HEK293 (cell line): ENCODE measurements at regions not wholly inside any gene's neighbourhood (a gene's known extent, or its start where the extent isn't known, plus 50 kb on each side); places are given as distances from the start of the nearest gene placed in this dataset.

Experiments
- CTCF ChIA-PET: fragments of 350-600 bp; formaldehyde crosslinking; extraction: SDS; loops from one replicate; lab custom pipeline; 2021; ENCODE audit warnings: antibody characterized with exemption; lab: Yijun Ruan, JAX
- POLR2A ChIA-PET: fragments of 300-600 bp; formaldehyde crosslinking; extraction: SDS; loops from one replicate; lab custom pipeline; 2020; ENCODE audit warnings: antibody characterized with exemption, inconsistent platforms; lab: Yijun Ruan, JAX
- H3K27ac ChIP-seq: fragments of 200-500 bp; sonication (Bioruptor generic); 2 replicates; pipeline ENCODE4 v1.5.1; 2014; ENCODE audit warnings: low read depth, low read length, control low read depth, inconsistent platforms; ENCODE audit errors: extremely low read depth
- H3K36me3 ChIP-seq, 2 experiments: fragments of 200-500 bp in 1 of 2; sonication (Bioruptor generic) in 1 of 2; 1 replicate in 1 of 2; 2 replicates in 1 of 2; pipeline ENCODE4 v1.5.1; 2014 to 2017; ENCODE audit warnings: inconsistent platforms in 2 of 2, low read length in 2 of 2; ENCODE audit not compliant: control insufficient read depth in 2 of 2, insufficient read depth in 1 of 2
- H3K4me1 ChIP-seq: fragments of 200-500 bp; sonication (Bioruptor generic); 2 replicates; pipeline ENCODE4 v1.5.1; 2014; ENCODE audit warnings: mild to moderate bottlenecking, low read length, inconsistent platforms; ENCODE audit not compliant: control insufficient read depth, insufficient read depth
- H3K4me3 ChIP-seq: 2 replicates; pipeline ENCODE4 v1.5.1; 2011; ENCODE audit warnings: low read depth, mild to moderate bottlenecking, control low read depth, low read length, moderate library complexity
- H3K9me3 ChIP-seq: fragments of 200-500 bp; sonication (Bioruptor generic); 2 replicates; pipeline ENCODE4 v1.5.1; 2014; ENCODE audit warnings: low read depth, low read length, inconsistent platforms; ENCODE audit not compliant: control insufficient read depth, insufficient read depth
- AEBP2 ChIP-seq: fragments of 450-650 bp; formaldehyde crosslinking; IDR thresholded peaks from 2 replicates; pipeline ENCODE4 v1.5.1; 2016; ENCODE audit warnings: missing biosample characterization, missing genetic modification characterization, borderline replicate concordance
- CTCF ChIP-seq: fragments of 450-650 bp; formaldehyde crosslinking; IDR thresholded peaks from 2 replicates; pipeline ENCODE4 v1.5.1; 2016; ENCODE audit warnings: missing biosample characterization, missing genetic modification characterization
- FEZF1 ChIP-seq: fragments of 450-650 bp; formaldehyde crosslinking; IDR thresholded peaks from 2 replicates; pipeline ENCODE4 v1.5.1; 2016; ENCODE audit warnings: missing biosample characterization, missing genetic modification characterization
- GLI2 ChIP-seq: fragments of 450-650 bp; formaldehyde crosslinking; IDR thresholded peaks from 2 replicates; pipeline ENCODE4; 2017; ENCODE audit warnings: missing biosample characterization, missing genetic modification characterization, low read depth, borderline replicate concordance
- GLI4 ChIP-seq: fragments of 450-650 bp; formaldehyde crosslinking; IDR thresholded peaks from 2 replicates; pipeline ENCODE4 v1.5.1; 2016; ENCODE audit warnings: missing biosample characterization, missing genetic modification characterization
- HOXD13 ChIP-seq: sonication (generic); formaldehyde crosslinking; IDR thresholded peaks from 2 replicates; pipeline ENCODE4 v1.8.0; 2022; ENCODE audit warnings: missing genetic modification reagents, borderline replicate concordance
- INSM2 ChIP-seq: fragments of 450-650 bp; formaldehyde crosslinking; IDR thresholded peaks from 2 replicates; pipeline ENCODE4 v1.5.1; 2016; ENCODE audit warnings: missing biosample characterization, missing genetic modification characterization
- KLF16 ChIP-seq: fragments of 450-650 bp; formaldehyde crosslinking; IDR thresholded peaks from 2 replicates; pipeline ENCODE4 v1.5.1; 2017; ENCODE audit warnings: missing biosample characterization, missing genetic modification characterization
- MYNN ChIP-seq: fragments of 450-650 bp; formaldehyde crosslinking; IDR thresholded peaks from 2 replicates; pipeline ENCODE4 v1.5.1; 2016; ENCODE audit warnings: missing biosample characterization, missing genetic modification characterization, borderline replicate concordance
- SP7 ChIP-seq: fragments of 450-650 bp; formaldehyde crosslinking; IDR thresholded peaks from 2 replicates; pipeline ENCODE4 v1.5.1; 2016; ENCODE audit warnings: missing biosample characterization, missing genetic modification characterization
- ZFP3 ChIP-seq: fragments of 450-650 bp; formaldehyde crosslinking; IDR thresholded peaks from 2 replicates; pipeline ENCODE4 v1.5.1; 2016; ENCODE audit warnings: low read depth, missing biosample characterization, missing genetic modification characterization
- ZNF169 ChIP-seq: fragments of 450-650 bp; formaldehyde crosslinking; IDR thresholded peaks from 2 replicates; pipeline ENCODE4 v1.5.1; 2016; ENCODE audit warnings: missing biosample characterization, missing genetic modification characterization
- ZNF211 ChIP-seq: fragments of 450-650 bp; formaldehyde crosslinking; IDR thresholded peaks from 2 replicates; pipeline ENCODE4 v1.5.1; 2016; ENCODE audit warnings: low read depth, missing biosample characterization, missing genetic modification characterization
- ZNF600 ChIP-seq: fragments of 450-650 bp; formaldehyde crosslinking; IDR thresholded peaks from 2 replicates; pipeline ENCODE4 v1.5.1; 2016; ENCODE audit warnings: missing biosample characterization, missing genetic modification characterization
- ZNF610 ChIP-seq: fragments of 450-650 bp; formaldehyde crosslinking; IDR thresholded peaks from 2 replicates; pipeline ENCODE4 v1.5.1; 2016; ENCODE audit warnings: missing biosample characterization, missing genetic modification characterization, borderline replicate concordance
- ZNF664 ChIP-seq: fragments of 450-650 bp; formaldehyde crosslinking; IDR thresholded peaks from 2 replicates; pipeline ENCODE4 v1.5.1; 2016; ENCODE audit warnings: missing biosample characterization, missing genetic modification characterization
- ZNF704 ChIP-seq: fragments of 450-650 bp; formaldehyde crosslinking; IDR thresholded peaks from 2 replicates; pipeline ENCODE4 v1.5.1; 2016; ENCODE audit warnings: missing biosample characterization, missing genetic modification characterization
- ZNF768 ChIP-seq: fragments of 450-650 bp; formaldehyde crosslinking; IDR thresholded peaks from 2 replicates; pipeline ENCODE4 v1.5.1; 2018; ENCODE audit warnings: missing biosample characterization, mild to moderate bottlenecking, missing genetic modification characterization
- ZNF777 ChIP-seq: fragments of 450-650 bp; formaldehyde crosslinking; IDR thresholded peaks from 2 replicates; pipeline ENCODE4 v1.5.1; 2017; ENCODE audit warnings: missing biosample characterization, missing genetic modification characterization, borderline replicate concordance
- TF ChIP-seq, protein P1 (sequence below): fragments of 450-650 bp; IDR thresholded peaks from 2 replicates; pipeline ENCODE4 v1.5.1; 2018; ENCODE audit warnings: missing biosample characterization, missing genetic modification characterization
- TF ChIP-seq, protein P2 (sequence below): fragments of 450-650 bp; formaldehyde crosslinking; IDR thresholded peaks from 2 replicates; pipeline ENCODE4 v1.5.0; 2017; ENCODE audit warnings: missing biosample characterization, missing genetic modification characterization, borderline replicate concordance

DNA sequence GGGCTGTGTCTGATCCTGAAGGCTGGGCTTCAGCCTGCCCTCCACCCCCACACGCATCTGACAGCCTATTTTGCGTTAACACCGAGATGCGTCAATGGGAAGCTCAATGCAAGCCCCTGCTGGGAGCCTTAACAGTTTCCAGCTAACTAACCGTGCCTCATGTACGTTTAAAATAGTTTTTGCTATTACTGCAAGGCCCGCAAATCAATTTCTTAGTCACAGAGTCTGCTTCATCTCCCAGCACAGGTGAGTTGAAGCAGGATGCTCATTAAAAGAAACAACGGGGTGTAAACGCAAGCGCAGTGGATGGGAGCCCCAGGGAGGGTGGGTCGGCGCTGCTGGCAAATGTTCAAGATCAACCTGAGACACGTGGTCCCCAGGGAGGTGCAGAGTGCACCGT is 142.8 kb upstream of the PHACTR3 start:
- Histone ChIP-seq H3K4me1 (no peaks in the 10 kb centered on the region), H3K36me3 (no peaks in the 10 kb centered on the region), H3K27ac (no peak overlapping the region), H3K9me3 (no peaks in the 10 kb centered on the region), H3K4me3 (no peak overlapping the region)
- CTCF ChIA-PET = no interaction called here
- TF ChIP-seq FEZF1 (tag by site-specific recombination) = no peak
- POLR2A ChIA-PET = no interaction called here

DNA sequence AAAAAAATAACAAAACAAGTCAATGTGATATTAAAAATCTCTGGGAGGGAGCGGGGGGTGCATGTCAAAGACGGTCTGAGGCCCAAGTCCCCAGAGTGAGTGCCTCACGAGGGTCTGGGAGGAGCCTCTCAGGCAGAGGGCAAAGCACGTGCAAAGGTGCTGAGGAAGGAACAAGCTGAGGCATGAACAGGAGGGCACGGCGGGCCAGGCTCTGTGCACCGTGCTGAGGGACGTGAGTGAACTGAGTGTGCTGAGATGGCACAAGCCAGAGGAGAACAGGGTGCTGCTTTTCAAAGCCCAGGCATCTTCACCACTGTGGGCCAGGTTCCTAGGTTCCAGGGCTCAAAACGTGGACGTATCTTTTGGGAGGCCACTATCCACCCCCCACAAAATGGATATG is 142.1 kb upstream of the PHACTR3 start:
- ChIA-PET POLR2A (no interaction called here), CTCF (interaction anchor here (0.6 kb wide), 1 partner anchor 24 kb away, joined by 3 read pairs; no protein-coding TSS in a partner anchor)
- TF ChIP-seq ZNF610 (no peak), GLI4 (no peak), KLF16 (tag by site-specific recombination) (no peak), ZNF169 (tag by site-specific recombination) (no peak), AEBP2 (tag by site-specific recombination) (no peak), CTCF (tag by site-specific recombination) (no peak), HOXD13 (CRISPR knock-in tag) (no peak), ZNF211 (tag by site-specific recombination) (no peak), MYNN (no peak), ZFP3 (tag by site-specific recombination) (no peak), ZNF777 (tag by site-specific recombination) (no peak), ZNF664 (tag by site-specific recombination) (no peak), SP7 (tag by site-specific recombination) (no peak), INSM2 (tag by site-specific recombination) (no peak), ZNF704 (tag by site-specific recombination) (no peak), ZNF768 (tag by site-specific recombination) (no peak), ZNF600 (tag by site-specific recombination) (no peak), GLI2 (tag by site-specific recombination) (no peak)
- TF ChIP-seq, protein P1, sequence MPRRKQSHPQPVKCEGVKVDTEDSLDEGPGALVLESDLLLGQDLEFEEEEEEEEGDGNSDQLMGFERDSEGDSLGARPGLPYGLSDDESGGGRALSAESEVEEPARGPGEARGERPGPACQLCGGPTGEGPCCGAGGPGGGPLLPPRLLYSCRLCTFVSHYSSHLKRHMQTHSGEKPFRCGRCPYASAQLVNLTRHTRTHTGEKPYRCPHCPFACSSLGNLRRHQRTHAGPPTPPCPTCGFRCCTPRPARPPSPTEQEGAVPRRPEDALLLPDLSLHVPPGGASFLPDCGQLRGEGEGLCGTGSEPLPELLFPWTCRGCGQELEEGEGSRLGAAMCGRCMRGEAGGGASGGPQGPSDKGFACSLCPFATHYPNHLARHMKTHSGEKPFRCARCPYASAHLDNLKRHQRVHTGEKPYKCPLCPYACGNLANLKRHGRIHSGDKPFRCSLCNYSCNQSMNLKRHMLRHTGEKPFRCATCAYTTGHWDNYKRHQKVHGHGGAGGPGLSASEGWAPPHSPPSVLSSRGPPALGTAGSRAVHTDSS = no peak
- TF ChIP-seq, protein P2, sequence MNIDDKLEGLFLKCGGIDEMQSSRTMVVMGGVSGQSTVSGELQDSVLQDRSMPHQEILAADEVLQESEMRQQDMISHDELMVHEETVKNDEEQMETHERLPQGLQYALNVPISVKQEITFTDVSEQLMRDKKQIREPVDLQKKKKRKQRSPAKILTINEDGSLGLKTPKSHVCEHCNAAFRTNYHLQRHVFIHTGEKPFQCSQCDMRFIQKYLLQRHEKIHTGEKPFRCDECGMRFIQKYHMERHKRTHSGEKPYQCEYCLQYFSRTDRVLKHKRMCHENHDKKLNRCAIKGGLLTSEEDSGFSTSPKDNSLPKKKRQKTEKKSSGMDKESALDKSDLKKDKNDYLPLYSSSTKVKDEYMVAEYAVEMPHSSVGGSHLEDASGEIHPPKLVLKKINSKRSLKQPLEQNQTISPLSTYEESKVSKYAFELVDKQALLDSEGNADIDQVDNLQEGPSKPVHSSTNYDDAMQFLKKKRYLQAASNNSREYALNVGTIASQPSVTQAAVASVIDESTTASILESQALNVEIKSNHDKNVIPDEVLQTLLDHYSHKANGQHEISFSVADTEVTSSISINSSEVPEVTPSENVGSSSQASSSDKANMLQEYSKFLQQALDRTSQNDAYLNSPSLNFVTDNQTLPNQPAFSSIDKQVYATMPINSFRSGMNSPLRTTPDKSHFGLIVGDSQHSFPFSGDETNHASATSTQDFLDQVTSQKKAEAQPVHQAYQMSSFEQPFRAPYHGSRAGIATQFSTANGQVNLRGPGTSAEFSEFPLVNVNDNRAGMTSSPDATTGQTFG = no peak
- no peaks in the 10 kb centered on the region for H3K36me3 ChIP-seq
- H3K27ac ChIP-seq = no peak overlapping the region
- no peak overlapping the region for H3K4me3 ChIP-seq
- no peaks in the 10 kb centered on the region for H3K9me3 ChIP-seq
- H3K4me1 ChIP-seq = no peaks in the 10 kb centered on the region
